ENCODE measurements at regions not wholly inside any gene's neighbourhood (a gene's known extent, or its start where the extent isn't known, plus 50 kb on each side); places are given as distances from the start of the nearest gene placed in this dataset.
"Not testable (repeated sequence)": the region's sequence is repeated elsewhere in the genome, so short reads cannot be mapped to it uniquely, and the experiment has no call there.

- no peak for DNase-seq
These were observed 123.6 kb downstream of the LRATD1 start for GRCh38 chr2:14756122-14756541.

DNA sequence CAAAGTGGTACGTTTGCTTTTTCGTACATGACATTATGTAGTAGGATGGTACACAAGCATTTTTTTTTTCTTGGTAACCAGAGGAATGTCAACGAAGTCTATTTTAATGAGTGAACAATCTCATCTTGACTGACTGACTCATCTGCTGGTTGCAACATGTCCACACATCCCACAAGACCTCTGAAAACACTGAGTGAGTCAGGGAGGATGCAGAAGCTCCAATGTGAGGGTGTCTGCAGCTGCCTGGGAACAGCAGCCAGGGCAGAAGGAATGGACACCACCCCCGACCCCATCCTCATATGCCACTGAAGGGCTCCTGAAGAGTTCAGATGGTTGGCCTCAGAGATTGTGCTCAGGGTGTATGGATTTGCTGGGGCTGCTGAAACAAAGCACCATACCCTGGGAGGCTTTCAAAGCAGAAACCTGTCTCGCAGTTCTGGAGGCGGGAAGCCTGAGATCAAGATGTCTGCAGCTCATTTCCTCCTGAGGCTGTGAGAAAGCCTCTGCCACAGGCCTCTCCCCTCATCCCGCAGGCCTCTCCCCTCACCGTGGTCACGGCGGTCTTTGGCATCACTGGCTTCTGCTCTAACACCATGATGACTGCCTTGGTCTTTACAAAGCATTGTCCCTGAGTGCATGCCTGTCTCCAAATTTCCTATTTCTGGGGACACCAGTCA lies 124.6 kb downstream of the LRATD1 start:
- no peak for DNase-seq

DNA sequence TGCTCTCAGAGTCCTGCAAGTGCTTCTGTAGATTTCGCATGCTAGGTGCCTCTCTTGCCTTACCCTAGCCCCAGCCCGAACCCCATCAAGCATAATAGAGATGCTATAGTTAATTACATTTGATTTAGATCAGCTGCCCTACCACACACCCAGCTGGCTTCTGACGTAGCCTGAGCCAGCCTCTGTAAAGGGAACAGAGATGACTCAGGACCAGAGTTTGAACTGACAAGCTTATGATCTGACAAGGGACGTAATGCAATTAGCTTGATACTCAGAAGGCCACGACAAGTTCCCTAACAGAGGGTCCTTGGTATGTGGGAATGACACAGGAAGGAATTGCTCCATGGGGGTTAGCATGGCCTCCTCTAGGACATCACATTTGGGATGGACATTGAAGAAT lies 126.6 kb downstream of the LRATD1 start:
- no peak for DNase-seq

DNA sequence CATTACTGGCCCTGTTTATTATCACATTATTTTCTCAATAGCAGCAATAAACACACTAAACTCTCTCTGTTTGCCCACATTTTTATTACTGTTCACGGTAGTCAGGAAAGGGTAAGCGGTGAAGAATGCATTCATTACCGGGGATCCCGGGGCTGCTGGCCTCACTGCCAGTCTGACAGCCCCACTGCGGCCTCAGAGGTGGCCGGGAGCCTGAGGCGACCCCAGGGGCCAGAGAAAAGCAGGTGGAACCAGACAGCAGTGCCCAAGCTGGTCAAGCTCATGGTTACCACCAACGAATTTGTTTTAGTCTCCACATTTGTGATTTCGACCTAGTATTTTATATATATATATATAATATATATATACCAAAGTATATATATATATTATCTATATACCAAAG lies 127.7 kb downstream of the LRATD1 start:
- DNase-seq = no peak

DNA sequence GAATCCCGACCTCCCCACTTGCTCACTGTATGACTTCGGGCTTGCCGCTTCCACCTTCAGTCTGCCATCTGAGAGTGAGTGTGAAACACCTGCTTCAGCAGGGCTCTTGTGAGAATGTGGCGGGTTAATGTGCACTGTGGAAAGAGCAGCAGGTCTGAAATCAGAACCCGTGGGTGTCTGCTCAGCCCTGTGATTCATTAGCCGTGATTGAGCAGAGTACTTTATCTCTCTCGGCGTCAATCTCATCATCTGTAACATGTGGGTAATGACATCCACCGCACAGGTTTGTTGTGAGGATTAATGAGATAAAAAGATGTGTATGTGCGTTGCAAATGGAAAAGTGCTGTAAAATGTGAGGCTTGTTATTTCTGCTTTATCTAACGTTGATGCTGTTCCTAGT lies 128.6 kb downstream of the LRATD1 start:
- DNase-seq = no peak

DNA sequence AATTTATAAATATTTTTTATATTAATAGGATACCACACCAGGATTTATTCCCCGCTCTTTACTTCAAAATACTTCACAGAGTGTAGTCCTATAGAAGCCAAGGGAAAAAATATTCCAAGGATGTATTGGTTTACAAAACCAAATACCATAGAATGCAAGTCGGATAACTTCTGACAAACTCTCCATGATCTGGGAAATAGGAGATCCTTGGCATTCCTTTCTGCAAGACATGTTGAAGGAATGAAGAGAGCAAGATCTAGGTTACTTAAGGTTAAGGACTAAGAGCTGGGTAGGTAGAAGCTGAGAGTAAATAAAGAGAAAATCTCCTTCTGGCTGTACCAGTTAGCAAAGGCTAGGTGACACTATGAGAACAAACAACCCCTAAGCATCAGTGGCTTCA lies 141.2 kb downstream of the LRATD1 start:
- no peak for DNase-seq

DNA sequence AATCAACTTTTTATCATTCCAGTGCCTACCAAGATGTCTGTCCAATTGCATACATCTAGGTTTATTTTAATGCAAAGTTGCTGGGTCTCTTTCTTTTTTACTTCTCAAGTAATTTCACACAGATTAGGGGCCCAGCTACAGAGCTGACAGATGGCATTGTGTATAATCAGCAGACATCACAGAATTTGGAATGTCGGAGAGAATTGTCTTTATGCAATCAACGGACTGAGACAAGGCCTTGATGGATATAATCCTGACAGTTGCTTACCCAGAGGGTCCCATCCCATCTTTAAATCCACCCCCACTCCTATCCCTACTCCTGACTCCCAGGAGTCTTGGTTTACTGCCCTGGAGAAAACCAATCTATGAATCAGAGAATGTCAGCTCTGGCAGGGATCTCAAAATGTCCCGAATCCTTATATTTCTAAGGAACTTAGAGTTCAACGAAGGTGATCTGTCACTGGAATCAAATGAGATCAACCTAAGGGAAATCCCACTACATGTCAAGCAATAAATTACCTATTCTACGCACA lies 142.0 kb downstream of the LRATD1 start:
- no peak for DNase-seq

- no peak for DNase-seq
These were observed 143.7 kb downstream of the LRATD1 start for GRCh38 chr2:14776216-14776615.

- no peak for DNase-seq
These were observed 145.5 kb downstream of the LRATD1 start for GRCh38 chr2:14778015-14778414.

- no peak for DNase-seq
These were observed 146.7 kb downstream of the LRATD1 start for GRCh38 chr2:14779252-14779651.

- DNase-seq = no peak
These were observed 148.6 kb downstream of the LRATD1 start for GRCh38 chr2:14781142-14781541.

- not testable (repeated sequence) for DNase-seq
These were observed 156.3 kb downstream of the LRATD1 start for GRCh38 chr2:14788814-14789213.

GRCh38 chr2:14790041-14790640 lies 157.6 kb downstream of the LRATD1 start:
- no peak for DNase-seq

GRCh38 chr2:14803994-14804393 lies 171.5 kb downstream of the LRATD1 start:
- DNase-seq = no peak

DNA sequence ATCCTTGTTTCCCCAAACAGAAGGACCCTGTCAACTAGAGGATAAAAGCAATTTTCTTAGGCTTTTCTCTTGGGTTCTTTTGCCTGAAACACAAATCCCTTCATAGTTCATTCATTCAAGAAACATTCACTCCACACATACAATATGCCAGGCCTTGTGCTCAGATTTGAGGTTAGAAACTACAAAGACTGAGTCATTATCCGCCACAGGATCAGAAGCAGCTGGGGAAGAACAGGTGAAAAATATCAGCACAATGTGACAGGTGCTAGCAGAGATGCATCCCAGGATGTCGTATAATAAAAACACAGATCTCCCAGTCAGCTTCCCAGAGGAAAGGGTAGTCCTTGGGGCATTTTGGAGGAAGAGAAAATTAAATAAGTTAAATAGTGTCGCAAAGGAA lies 172.4 kb downstream of the LRATD1 start:
- DNase-seq = no peak

GRCh38 chr2:14806613-14807012 lies 174.1 kb downstream of the LRATD1 start:
- DNase-seq = no peak

DNA sequence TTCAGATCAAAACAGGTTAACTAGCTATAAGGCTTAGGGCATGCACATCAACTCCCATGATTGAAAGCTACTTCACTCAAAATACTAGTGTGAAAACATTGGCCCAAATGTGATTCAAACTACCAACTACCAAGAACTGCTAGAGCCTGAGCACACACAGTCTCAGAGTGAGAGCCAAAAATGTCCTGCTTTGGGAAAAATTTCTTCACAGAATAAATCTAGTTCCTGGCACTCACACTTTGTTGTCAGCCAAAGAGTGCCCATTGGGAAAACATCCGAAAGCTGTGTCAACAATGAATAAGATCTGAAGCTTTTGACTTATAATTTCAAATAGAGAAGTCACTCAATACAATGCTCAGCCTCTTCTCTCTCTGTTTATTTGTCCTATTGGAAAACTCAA lies 182.7 kb downstream of the LRATD1 start:
- DNase-seq = no peak

GRCh38 chr2:14816069-14817060 lies 183.8 kb downstream of the LRATD1 start:
- no peak for DNase-seq

- DNase-seq = no peak
These were observed 185.3 kb downstream of the LRATD1 start for GRCh38 chr2:14817848-14818247.

- DNase-seq = no peak
These were observed 194.0 kb downstream of the LRATD1 start for GRCh38 chr2:14826518-14826917.

- no peak for DNase-seq
These were observed 194.9 kb downstream of the LRATD1 start for GRCh38 chr2:14827226-14828023.

- no peak for DNase-seq
These were observed 195.7 kb downstream of the LRATD1 start for GRCh38 chr2:14828223-14828622.

DNA sequence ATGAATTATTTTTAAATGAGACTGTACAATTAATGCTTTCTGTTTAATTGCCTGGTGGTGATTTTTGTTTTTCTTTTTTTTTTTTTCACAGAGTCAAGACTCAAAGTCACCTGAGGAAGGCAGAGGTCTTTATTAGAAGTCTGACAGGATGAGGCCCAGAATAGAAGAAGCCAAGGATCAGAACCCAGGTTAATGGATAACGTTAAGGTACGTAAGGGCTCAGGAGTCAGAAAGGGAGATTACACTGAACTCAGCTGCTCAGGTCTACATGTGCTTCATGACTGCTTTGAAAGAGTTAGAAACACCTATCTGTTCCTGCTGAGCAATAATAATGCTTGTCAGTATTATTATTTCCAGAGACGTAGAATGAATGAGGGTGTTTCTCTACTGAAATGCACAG lies 196.5 kb downstream of the LRATD1 start:
- no peak for DNase-seq

All from inflammatory macrophage treated with lipopolysaccharide for 4 hours (primary cell).